Stomach (tissue), 4 donors: ENCODE measurements at regions not wholly inside any gene's neighbourhood (a gene's known extent, or its start where the extent isn't known, plus 50 kb on each side); places are given as distances from the start of the nearest gene placed in this dataset.

Source experiments
- EP300 ChIP-seq: sonication (generic); formaldehyde crosslinking; IDR thresholded peaks from one replicate; pipeline ENCODE4 v1.6.1; 2017; ENCODE audit warnings: antibody characterized with exemption
- TF ChIP-seq, protein P1 (sequence below), 7 experiments: fragments of 450-650 bp in 4 of 7; fragments of 200-600 bp in 3 of 7; sonication (generic) in 3 of 7; IDR thresholded peaks; one replicate each; pipeline ENCODE4 v1.5.1; 2016 to 2019; ENCODE audit warnings: antibody characterized with exemption in 7 of 7, control low read depth in 2 of 7, mild to moderate bottlenecking in 1 of 7

DNA sequence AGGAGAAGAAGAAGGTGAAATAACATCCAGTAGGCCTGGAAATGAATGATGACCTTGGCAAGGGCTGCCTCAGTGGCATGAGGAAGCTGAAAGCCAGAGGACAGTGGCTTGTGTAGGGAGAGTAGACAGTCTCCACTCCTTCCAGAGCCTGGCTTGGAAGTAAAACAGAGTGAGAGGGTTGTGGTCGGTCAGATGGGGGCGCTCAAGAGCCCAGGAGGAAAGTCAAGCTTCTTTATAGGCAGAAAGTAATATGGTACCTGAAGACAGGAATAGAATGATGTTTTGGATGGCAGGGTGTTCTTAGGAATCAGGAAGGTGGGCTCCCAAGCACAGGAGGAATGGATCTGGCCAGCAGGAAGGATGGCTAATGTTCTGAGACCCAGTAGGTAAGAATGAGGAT, 75.1 kb upstream of the TSC22D1 start:
- TF ChIP-seq, protein P1, sequence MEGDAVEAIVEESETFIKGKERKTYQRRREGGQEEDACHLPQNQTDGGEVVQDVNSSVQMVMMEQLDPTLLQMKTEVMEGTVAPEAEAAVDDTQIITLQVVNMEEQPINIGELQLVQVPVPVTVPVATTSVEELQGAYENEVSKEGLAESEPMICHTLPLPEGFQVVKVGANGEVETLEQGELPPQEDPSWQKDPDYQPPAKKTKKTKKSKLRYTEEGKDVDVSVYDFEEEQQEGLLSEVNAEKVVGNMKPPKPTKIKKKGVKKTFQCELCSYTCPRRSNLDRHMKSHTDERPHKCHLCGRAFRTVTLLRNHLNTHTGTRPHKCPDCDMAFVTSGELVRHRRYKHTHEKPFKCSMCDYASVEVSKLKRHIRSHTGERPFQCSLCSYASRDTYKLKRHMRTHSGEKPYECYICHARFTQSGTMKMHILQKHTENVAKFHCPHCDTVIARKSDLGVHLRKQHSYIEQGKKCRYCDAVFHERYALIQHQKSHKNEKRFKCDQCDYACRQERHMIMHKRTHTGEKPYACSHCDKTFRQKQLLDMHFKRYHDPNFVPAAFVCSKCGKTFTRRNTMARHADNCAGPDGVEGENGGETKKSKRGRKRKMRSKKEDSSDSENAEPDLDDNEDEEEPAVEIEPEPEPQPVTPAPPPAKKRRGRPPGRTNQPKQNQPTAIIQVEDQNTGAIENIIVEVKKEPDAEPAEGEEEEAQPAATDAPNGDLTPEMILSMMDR (IDR thresholded peaks at IDR 0.05): no peak
- no peak for TF ChIP-seq EP300
